K562 (cell line): ENCODE measurements at regions not wholly inside any gene's neighbourhood (a gene's known extent, or its start where the extent isn't known, plus 50 kb on each side); places are given as distances from the start of the nearest gene placed in this dataset.

Experiments
- ATAC-seq: fragments of 200-7000 bp; cut with Tn5 transposase; 3 replicates; pipeline ENCODE4 v1.9.1; 2020; ENCODE audit warnings: moderate library complexity
- BruUV-seq: library from RNA; stranded (reverse); fragments of 400-500 nt; replicated peaks from 2 replicates; lab custom pipeline; 2021; lab: Mats Ljungman, UMichigan
- CTCF ChIA-PET: fragments of 300-600 bp; formaldehyde crosslinking; extraction: SDS; loops from one replicate; lab custom pipeline; 2021; ENCODE audit warnings: low intra/inter-chr PET ratio; lab: Yijun Ruan, JAX
- POLR2A ChIA-PET: fragments of 300-600, 350-650 bp; sonication (Branson Sonifier 250); formaldehyde crosslinking; extraction: SDS; loops from one replicate; lab custom pipeline; 2021; ENCODE audit warnings: antibody characterized with exemption, inconsistent platforms; lab: Yijun Ruan, JAX
- DNase-seq, 4 experiments: peaks; one replicate each; pipeline versions ENCODE4 v3.0.0 to v3.0.0-alpha.2; 2011 to 2018; ENCODE audit warnings: low spot score in 3 of 4, mixed read lengths in 3 of 4; ENCODE audit errors: extremely low read depth in 1 of 4
- FAIRE-seq: peaks from 2 replicates; lab custom pipeline; 2011; peaks lifted over from hg19 to GRCh38; lab: Jason Lieb, UNC
- H2AFZ ChIP-seq: 2 replicates; pipeline ENCODE4 v1.6.0; 2011; ENCODE audit warnings: low read depth, low read length, control low read depth, inconsistent platforms
- H3K27ac ChIP-seq: fragments of 200-600 bp; 3 replicates; pipeline ENCODE4 v1.8.0; 2011; ENCODE audit warnings: low read depth, mild to moderate bottlenecking, control low read depth, inconsistent platforms, low read length, moderate library complexity, mixed read lengths; ENCODE audit errors: extremely low read depth
- H3K27me3 ChIP-seq, 2 experiments: fragments of 300-600 bp in 1 of 2; 2 replicates in 1 of 2; 3 replicates in 1 of 2; pipeline versions ENCODE4 v1.6.0 to v1.8.0; 2011; ENCODE audit warnings: inconsistent platforms in 2 of 2, low read length in 2 of 2, mild to moderate bottlenecking in 1 of 2, mixed read lengths in 1 of 2, moderate library complexity in 1 of 2; ENCODE audit not compliant: control insufficient read depth in 2 of 2, insufficient read depth in 2 of 2
- H3K36me3 ChIP-seq: fragments of 300-600 bp; 3 replicates; pipeline ENCODE4 v1.8.0; 2011; ENCODE audit warnings: mild to moderate bottlenecking, low read length, inconsistent platforms; ENCODE audit not compliant: control insufficient read depth, insufficient read depth
- H3K4me1 ChIP-seq, 2 experiments: fragments of 200-600 bp in 1 of 2; replicated peaks in 1 of 2; 2 replicates in 1 of 2; 3 replicates in 1 of 2; pipeline versions ENCODE4 v1.5.1 to v1.8.0; 2011; ENCODE audit warnings: inconsistent platforms in 2 of 2, low read length in 2 of 2, mild to moderate bottlenecking in 1 of 2, mixed read lengths in 1 of 2, moderate library complexity in 1 of 2; ENCODE audit not compliant: control insufficient read depth in 2 of 2, insufficient read depth in 2 of 2
- H3K4me2 ChIP-seq: 2 replicates; pipeline ENCODE4 v1.6.1; 2011; ENCODE audit warnings: low read length, control low read depth, inconsistent platforms, mixed read lengths; ENCODE audit not compliant: insufficient read depth
- H3K4me3 ChIP-seq: fragments of 200-600 bp; sonication (generic), shearing (Covaris generic); 2 replicates; pipeline ENCODE4 v1.5.1; 2016; ENCODE audit warnings: control low read depth, inconsistent platforms
- H3K79me2 ChIP-seq: fragments of 200-600 bp; 3 replicates; pipeline ENCODE4 v1.8.0; 2011; ENCODE audit warnings: low read length, inconsistent platforms; ENCODE audit not compliant: control insufficient read depth, insufficient read depth
- H3K9ac ChIP-seq, 2 experiments: 2 replicates each; pipeline versions ENCODE4 v1.6.0 to v1.6.1; 2011; ENCODE audit warnings: low read depth in 2 of 2, low read length in 2 of 2, control low read depth in 1 of 2, inconsistent platforms in 1 of 2, mild to moderate bottlenecking in 1 of 2, mixed read lengths in 1 of 2; ENCODE audit not compliant: insufficient read depth in 1 of 2
- H3K9me1 ChIP-seq: one replicate; pipeline ENCODE4 v1.6.0; 2011; ENCODE audit warnings: inconsistent platforms, mild to moderate bottlenecking, low read length, moderate library complexity; ENCODE audit not compliant: control insufficient read depth, insufficient read depth
- H3K9me3 ChIP-seq: replicated peaks from 2 replicates; pipeline ENCODE4 v1.5.1; 2011; ENCODE audit warnings: low read depth, low read length, inconsistent platforms; ENCODE audit not compliant: control insufficient read depth, insufficient read depth
- H4K20me1 ChIP-seq: replicated peaks from 2 replicates; pipeline ENCODE4 v1.6.1; 2011; ENCODE audit warnings: low read length, inconsistent platforms, mixed read lengths; ENCODE audit not compliant: control insufficient read depth, insufficient read depth
- CEBPG ChIP-seq, 3 experiments: fragments of 200-800 bp in 1 of 3; sonication (Bioruptor generic) in 1 of 3; sonication (generic) in 1 of 3; formaldehyde crosslinking in 1 of 3; IDR thresholded peaks in 2 of 3; conservative IDR thresholded peaks in 1 of 3; 2 replicates each; pipeline versions ENCODE4 v1.6.1 to v1.8.0; 2016 to 2022; ENCODE audit warnings: missing compliant biosample characterization in 2 of 3, missing genetic modification characterization in 2 of 3, mild to moderate bottlenecking in 1 of 3, missing genetic modification reagents in 1 of 3
- FOSL1 ChIP-seq: fragments of 200-800 bp; sonication (Bioruptor generic); conservative IDR thresholded peaks from 2 replicates; pipeline ENCODE4 v1.6.1; 2016; ENCODE audit warnings: missing genetic modification characterization, missing compliant biosample characterization
- KLF16 ChIP-seq: IDR thresholded peaks from 2 replicates; pipeline ENCODE4 v1.6.1; 2016; ENCODE audit warnings: antibody characterized with exemption
- KLF6 ChIP-seq: fragments of 250-450 bp; sonication (Bioruptor Pico); IDR thresholded peaks from 2 replicates; pipeline ENCODE4 v1.4.0; 2020; ENCODE audit warnings: mild to moderate bottlenecking, moderate library complexity, borderline replicate concordance
- PPARD ChIP-seq: fragments of 250-450 bp; sonication (Bioruptor Pico); IDR thresholded peaks from 2 replicates; pipeline ENCODE4 v1.8.0; 2022; ENCODE audit warnings: inconsistent platforms, mild to moderate bottlenecking, moderate library complexity
- RBBP5 ChIP-seq: fragments of 200-600 bp; sonication (generic); IDR thresholded peaks from 2 replicates; pipeline ENCODE4 v1.6.1; 2012; ENCODE audit warnings: borderline replicate concordance, mild to moderate bottlenecking, low read length, control low read depth, inconsistent platforms; ENCODE audit not compliant: insufficient read depth, poor library complexity, severe bottlenecking
- RCOR1 ChIP-seq, 2 experiments: IDR thresholded peaks; 2 replicates each; pipeline ENCODE4 v1.6.1; 2012; ENCODE audit warnings: low read depth in 2 of 2, low read length in 2 of 2, borderline replicate concordance in 1 of 2, improper control_type of control experiment in 1 of 2
- TEAD1 ChIP-seq, 2 experiments: fragments of 450-650 bp in 1 of 2; sonication (generic) in 1 of 2; formaldehyde crosslinking; IDR thresholded peaks; 2 replicates each; pipeline versions ENCODE4 v1.4.0 to v1.8.0; 2020 to 2022; ENCODE audit warnings: mild to moderate bottlenecking in 2 of 2, missing genetic modification reagents in 1 of 2
- ZNF197 ChIP-seq: fragments of 200-800 bp; sonication (Bioruptor generic); IDR thresholded peaks from 2 replicates; pipeline ENCODE4 v1.6.1; 2016; ENCODE audit warnings: low read depth, missing genetic modification characterization, missing compliant biosample characterization
- ZNF77 ChIP-seq: fragments of 250-450 bp; sonication (Bioruptor Pico); IDR thresholded peaks from 2 replicates; pipeline ENCODE4 v1.5.0; 2020
- WGBS: fragments of 100-300 bp; shearing (Covaris generic); methylation state at CpG from one replicate; pipeline ENCODE4 v1.1.6; 2016; ENCODE audit warnings: low coverage, mixed read lengths; ENCODE audit not compliant: insufficient coverage; ENCODE audit errors: missing lambda C conversion rate; 5-methylcytosine and 5-hydroxymethylcytosine counted together
- in situ Hi-C: fragments of 300-500 bp; cut with MboI; formaldehyde crosslinking; loops from 4 replicates; pipeline ENCODE4 v1.15.0; 2018; ENCODE audit warnings: inconsistent platforms, mixed read lengths
- intact Hi-C: fragments of 100-400 bp; cut with micrococcal nuclease; formaldehyde crosslinking; loops from 2 replicates; pipeline ENCODE4 v1.14.2; 2022
- TF ChIP-seq, protein P1 (sequence below), 2 experiments: fragments of 450-650 bp in 1 of 2; sonication (generic) in 1 of 2; formaldehyde crosslinking in 1 of 2; IDR thresholded peaks in 1 of 2; conservative IDR thresholded peaks in 1 of 2; 2 replicates each; pipeline versions ENCODE4 v1.6.1 to v1.8.1; 2016 to 2023; ENCODE audit warnings: mild to moderate bottlenecking in 2 of 2, moderate library complexity in 2 of 2, inconsistent platforms in 1 of 2, missing genetic modification reagents in 1 of 2
- TF ChIP-seq, protein P2 (sequence below): fragments of 250-450 bp; sonication (Bioruptor Pico); IDR thresholded peaks from 2 replicates; pipeline ENCODE4 v1.8.0; 2022; ENCODE audit warnings: moderate library complexity, mild to moderate bottlenecking, inconsistent platforms
- TF ChIP-seq, protein P3 (sequence below): fragments of 450-650 bp; formaldehyde crosslinking; IDR thresholded peaks from 2 replicates; pipeline ENCODE4 v1.4.0; 2022; ENCODE audit warnings: mild to moderate bottlenecking, moderate library complexity
- TF ChIP-seq, protein P4 (sequence below): sonication (generic); formaldehyde crosslinking; IDR thresholded peaks from 2 replicates; pipeline ENCODE4 v1.8.0; 2022; ENCODE audit warnings: mild to moderate bottlenecking, missing genetic modification reagents

DNA sequence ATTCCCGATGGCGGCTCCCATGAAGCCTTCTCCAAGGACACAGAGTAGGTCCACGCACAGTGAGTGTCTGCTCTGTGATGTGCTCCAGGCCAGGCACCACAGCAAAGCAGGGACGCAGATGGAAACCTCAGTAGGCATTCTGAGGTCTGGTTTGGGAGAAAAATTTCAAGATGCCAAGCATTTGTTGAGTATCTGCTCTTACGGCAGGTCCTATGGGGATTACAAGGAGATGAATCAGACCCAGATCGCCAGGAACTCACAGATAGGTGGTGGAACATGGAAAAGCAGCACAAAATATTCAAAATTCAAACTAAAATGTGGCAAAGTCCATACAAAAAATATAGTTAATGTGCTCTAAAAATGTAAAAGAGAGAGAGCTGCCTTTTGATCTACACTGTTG lies 684.9 kb upstream of the TMEM132C start:
- Histone ChIP-seq H3K9me1 (no peaks in the 10 kb centered on the region), H3K4me2 (no peak overlapping the region), H2AFZ (no peak overlapping the region), H3K4me1 (no peaks in the 10 kb centered on the region), H3K9ac (no peak overlapping the region), H3K27me3 (no peaks in the 10 kb centered on the region), H3K27ac (no peak overlapping the region), H3K4me3 (no peak overlapping the region), H4K20me1 (no peaks in the 10 kb centered on the region), H3K9me3 (no peaks in the 10 kb centered on the region), H3K79me2 (no peaks in the 10 kb centered on the region), H3K36me3 (no peaks in the 10 kb centered on the region)
- DNase-seq (no peak), ATAC-seq (no peak), FAIRE-seq (no peak)
- no TSS peak for BruUV-seq
- TF ChIP-seq ZNF197 (CRISPR knock-in tag) (no peak), KLF16 (no peak), TEAD1 (CRISPR knock-in tag; IDR thresholded peaks at IDR 0.05) (no peak), RCOR1 (IDR thresholded peaks at IDR 0.05; ENCODE audit: borderline replicate concordance in 1 of 2, low read depth in 2 of 2, low read length in 2 of 2) (no peak), PPARD (CRISPR knock-in tag) (no peak), CEBPG (CRISPR knock-in tag; IDR thresholded peaks at IDR 0.05) (no peak), CEBPG (tag; conservative IDR thresholded peaks at IDR 0.05 in 1 of 2, IDR thresholded peaks at IDR 0.05 in 1 of 2) (no peak), FOSL1 (no peak), KLF6 (CRISPR knock-in tag) (no peak), ZNF77 (no peak), RBBP5 (no peak)
- TF ChIP-seq, protein P1, sequence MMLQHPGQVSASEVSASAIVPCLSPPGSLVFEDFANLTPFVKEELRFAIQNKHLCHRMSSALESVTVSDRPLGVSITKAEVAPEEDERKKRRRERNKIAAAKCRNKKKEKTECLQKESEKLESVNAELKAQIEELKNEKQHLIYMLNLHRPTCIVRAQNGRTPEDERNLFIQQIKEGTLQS (IDR thresholded peaks at IDR 0.05), result no peak
- TF ChIP-seq, protein P1 (CRISPR knock-in tag; conservative IDR thresholded peaks at IDR 0.05), result no peak
- TF ChIP-seq, protein P2, sequence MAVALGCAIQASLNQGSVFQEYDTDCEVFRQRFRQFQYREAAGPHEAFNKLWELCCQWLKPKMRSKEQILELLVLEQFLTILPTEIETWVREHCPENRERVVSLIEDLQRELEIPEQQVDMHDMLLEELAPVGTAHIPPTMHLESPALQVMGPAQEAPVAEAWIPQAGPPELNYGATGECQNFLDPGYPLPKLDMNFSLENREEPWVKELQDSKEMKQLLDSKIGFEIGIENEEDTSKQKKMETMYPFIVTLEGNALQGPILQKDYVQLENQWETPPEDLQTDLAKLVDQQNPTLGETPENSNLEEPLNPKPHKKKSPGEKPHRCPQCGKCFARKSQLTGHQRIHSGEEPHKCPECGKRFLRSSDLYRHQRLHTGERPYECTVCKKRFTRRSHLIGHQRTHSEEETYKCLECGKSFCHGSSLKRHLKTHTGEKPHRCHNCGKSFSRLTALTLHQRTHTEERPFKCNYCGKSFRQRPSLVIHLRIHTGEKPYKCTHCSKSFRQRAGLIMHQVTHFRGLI (CRISPR knock-in tag), result no peak
- TF ChIP-seq, protein P3, sequence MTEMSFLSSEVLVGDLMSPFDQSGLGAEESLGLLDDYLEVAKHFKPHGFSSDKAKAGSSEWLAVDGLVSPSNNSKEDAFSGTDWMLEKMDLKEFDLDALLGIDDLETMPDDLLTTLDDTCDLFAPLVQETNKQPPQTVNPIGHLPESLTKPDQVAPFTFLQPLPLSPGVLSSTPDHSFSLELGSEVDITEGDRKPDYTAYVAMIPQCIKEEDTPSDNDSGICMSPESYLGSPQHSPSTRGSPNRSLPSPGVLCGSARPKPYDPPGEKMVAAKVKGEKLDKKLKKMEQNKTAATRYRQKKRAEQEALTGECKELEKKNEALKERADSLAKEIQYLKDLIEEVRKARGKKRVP (CRISPR knock-in tag), result no peak
- TF ChIP-seq, protein P4, sequence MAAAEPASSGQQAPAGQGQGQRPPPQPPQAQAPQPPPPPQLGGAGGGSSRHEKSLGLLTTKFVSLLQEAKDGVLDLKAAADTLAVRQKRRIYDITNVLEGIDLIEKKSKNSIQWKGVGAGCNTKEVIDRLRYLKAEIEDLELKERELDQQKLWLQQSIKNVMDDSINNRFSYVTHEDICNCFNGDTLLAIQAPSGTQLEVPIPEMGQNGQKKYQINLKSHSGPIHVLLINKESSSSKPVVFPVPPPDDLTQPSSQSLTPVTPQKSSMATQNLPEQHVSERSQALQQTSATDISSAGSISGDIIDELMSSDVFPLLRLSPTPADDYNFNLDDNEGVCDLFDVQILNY (CRISPR knock-in tag), result no peak
- in situ Hi-C loops, result no loop called here
- 2% methylated on average over 6 of the region's 6 CpGs for WGBS
- intact Hi-C loops, result no loop called here
- POLR2A ChIA-PET, result no interaction called here
- CTCF ChIA-PET, result no interaction called here
